ENCODE measurements at regions not wholly inside any gene's neighbourhood (a gene's known extent, or its start where the extent isn't known, plus 50 kb on each side); places are given as distances from the start of the nearest gene placed in this dataset.
"Not testable (repeated sequence)": the region's sequence is repeated elsewhere in the genome, so short reads cannot be mapped to it uniquely, and the experiment has no call there.

- TF ChIP-seq CTCF (IDR thresholded peaks at IDR 0.05; ENCODE audit: low read depth, low read length) = no peak
- no peak for DNase-seq (ENCODE audit: extremely low read depth, low read depth)
Measured at GRCh38 chr19:29003641-29004409, 209.1 kb downstream of the UQCRFS1 start.

- TF ChIP-seq CTCF (IDR thresholded peaks at IDR 0.05; ENCODE audit: low read depth, low read length) = no peak
- DNase-seq (ENCODE audit: extremely low read depth, low read depth) = no peak
Measured at GRCh38 chr19:29002336-29002735, 210.6 kb downstream of the UQCRFS1 start.

GRCh38 chr19:29001597-29002245 lies 211.2 kb downstream of the UQCRFS1 start:
- DNase-seq (ENCODE audit: extremely low read depth, low read depth) = no peak
- no peak for TF ChIP-seq CTCF (IDR thresholded peaks at IDR 0.05; ENCODE audit: low read depth, low read length)

GRCh38 chr19:29001141-29001581 lies 211.8 kb downstream of the UQCRFS1 start:
- TF ChIP-seq CTCF (IDR thresholded peaks at IDR 0.05; ENCODE audit: low read depth, low read length) = no peak
- DNase-seq (ENCODE audit: extremely low read depth, low read depth) = no peak

- no peak for TF ChIP-seq CTCF (IDR thresholded peaks at IDR 0.05; ENCODE audit: low read depth, low read length)
- no peak for DNase-seq (ENCODE audit: extremely low read depth, low read depth)
Measured at GRCh38 chr19:28999724-29000433, 213.1 kb downstream of the UQCRFS1 start.

GRCh38 chr19:28998974-28999373 lies 214.0 kb downstream of the UQCRFS1 start:
- no peak for DNase-seq (ENCODE audit: extremely low read depth, low read depth)
- TF ChIP-seq CTCF (IDR thresholded peaks at IDR 0.05; ENCODE audit: low read depth, low read length) = no peak

GRCh38 chr19:28997866-28998265 lies 215.1 kb downstream of the UQCRFS1 start:
- DNase-seq (ENCODE audit: extremely low read depth, low read depth) = not testable (repeated sequence)

Data from AG09319 (cell line).